HepG2 (cell line): ENCODE measurements at regions not wholly inside any gene's neighbourhood (a gene's known extent, or its start where the extent isn't known, plus 50 kb on each side); places are given as distances from the start of the nearest gene placed in this dataset.

ENCODE experiments used
- ATAC-seq: fragments of 200-7000 bp; cut with Tn5 transposase; 3 replicates; pipeline ENCODE4 v1.9.1; 2020; ENCODE audit warnings: mild to moderate bottlenecking, moderate library complexity
- BruUV-seq: library from RNA; stranded (reverse); fragments of 400-500 nt; replicated peaks from 2 replicates; lab custom pipeline; 2021; lab: Mats Ljungman, UMichigan
- CTCF ChIA-PET: fragments of 300-600 bp; formaldehyde crosslinking; extraction: SDS; loops from one replicate; lab custom pipeline; 2021; ENCODE audit warnings: low total read pairs, inconsistent platforms, low intra/inter-chr PET ratio; lab: Yijun Ruan, JAX
- POLR2A ChIA-PET: fragments of 350-600 bp; sonication (Branson Sonifier 250); formaldehyde crosslinking; loops from one replicate; lab custom pipeline; 2020; ENCODE audit warnings: antibody characterized with exemption, inconsistent platforms; lab: Yijun Ruan, JAX
- DNase-seq: peaks from one replicate; pipeline ENCODE4 v3.0.0-alpha.2; 2015; ENCODE audit warnings: low spot score
- FAIRE-seq: peaks from 3 replicates; lab custom pipeline; 2011; peaks lifted over from hg19 to GRCh38; lab: Jason Lieb, UNC
- H2AFZ ChIP-seq: one replicate; pipeline ENCODE4 v1.6.1; 2011; ENCODE audit warnings: low read length, inconsistent platforms
- H3K27ac ChIP-seq: fragments of 300-600 bp; 3 replicates; pipeline ENCODE4 v1.8.0; 2011; ENCODE audit warnings: mixed run types, mild to moderate bottlenecking, mixed read lengths, low read length, inconsistent platforms; ENCODE audit not compliant: insufficient read depth; ENCODE audit errors: extremely low read length
- H3K27me3 ChIP-seq, 2 experiments: fragments of 200-600 bp in 1 of 2; 2 replicates in 1 of 2; 3 replicates in 1 of 2; pipeline versions ENCODE4 v1.6.0 to v1.8.0; 2011; ENCODE audit warnings: low read length in 2 of 2, mild to moderate bottlenecking in 2 of 2, moderate library complexity in 2 of 2, inconsistent platforms in 1 of 2; ENCODE audit not compliant: insufficient read depth in 2 of 2, control insufficient read depth in 1 of 2
- H3K36me3 ChIP-seq, 2 experiments: fragments of 200-600 bp in 1 of 2; replicated peaks in 1 of 2; 2 replicates in 1 of 2; 3 replicates in 1 of 2; pipeline versions ENCODE4 v1.5.1 to v1.8.0; 2011; ENCODE audit warnings: low read length in 2 of 2, inconsistent platforms in 1 of 2; ENCODE audit not compliant: insufficient read depth in 2 of 2, control insufficient read depth in 1 of 2
- H3K4me1 ChIP-seq: 2 replicates; pipeline ENCODE4 v1.5.1; 2012; ENCODE audit warnings: low read length, inconsistent platforms; ENCODE audit not compliant: insufficient read depth
- H3K4me2 ChIP-seq: 2 replicates; pipeline ENCODE4 v1.6.0; 2011; ENCODE audit warnings: low read depth, low read length, inconsistent platforms
- H3K4me3 ChIP-seq, 3 experiments: fragments of 200-600 bp in 1 of 3; sonication (generic), shearing (Covaris generic) in 1 of 3; replicated peaks in 1 of 3; 2 replicates each; pipeline ENCODE4 v1.5.1; 2011 to 2016; ENCODE audit warnings: low read length in 3 of 3, inconsistent platforms in 2 of 3, low read depth in 2 of 3, mild to moderate bottlenecking in 2 of 3, control low read depth in 1 of 3, mixed read lengths in 1 of 3; ENCODE audit not compliant: insufficient read depth in 1 of 3
- H3K79me2 ChIP-seq: one replicate; pipeline ENCODE4 v1.6.1; 2011; ENCODE audit warnings: low read length, inconsistent platforms; ENCODE audit not compliant: insufficient read depth
- H3K9ac ChIP-seq: 2 replicates; pipeline ENCODE4 v1.6.0; 2011; ENCODE audit warnings: mild to moderate bottlenecking, low read depth, low read length, inconsistent platforms; ENCODE audit not compliant: insufficient read depth
- H3K9me3 ChIP-seq: 2 replicates; pipeline ENCODE4 v1.5.1; 2012; ENCODE audit warnings: mild to moderate bottlenecking, low read length
- H4K20me1 ChIP-seq: 2 replicates; pipeline ENCODE4 v1.6.0; 2011; ENCODE audit warnings: inconsistent platforms, mild to moderate bottlenecking, low read length, moderate library complexity; ENCODE audit not compliant: insufficient read depth
- MTA1 ChIP-seq: sonication (generic); formaldehyde crosslinking; IDR thresholded peaks from 2 replicates; pipeline ENCODE4 v1.4.0; 2020; ENCODE audit warnings: missing genetic modification reagents, mild to moderate bottlenecking, borderline replicate concordance
- PRMT3 ChIP-seq: sonication (generic); formaldehyde crosslinking; IDR thresholded peaks from 2 replicates; pipeline ENCODE4 v1.8.1; 2022; ENCODE audit warnings: low read depth, mild to moderate bottlenecking, moderate library complexity, missing genetic modification reagents, borderline replicate concordance
- RELA ChIP-seq: sonication (generic); formaldehyde crosslinking; IDR thresholded peaks from 2 replicates; pipeline ENCODE4 v1.4.0; 2020; ENCODE audit warnings: missing genetic modification reagents
- TOPORS ChIP-seq: sonication (generic); formaldehyde crosslinking; IDR thresholded peaks from 2 replicates; pipeline ENCODE4 v1.8.0; 2023; ENCODE audit warnings: mild to moderate bottlenecking, missing genetic modification reagents
- U2AF1 ChIP-seq: fragments of 200-400 bp; formaldehyde crosslinking; optimal IDR thresholded peaks from 2 replicates; pipeline ENCODE3; 2017; ENCODE audit warnings: mild to moderate bottlenecking, low read depth, low read length
- ZFP90 ChIP-seq: sonication (generic); formaldehyde crosslinking; IDR thresholded peaks from 2 replicates; pipeline ENCODE4 v1.8.0; 2022; ENCODE audit warnings: missing genetic modification reagents, mild to moderate bottlenecking, inconsistent platforms, borderline replicate concordance
- ZNF160 ChIP-seq: sonication (generic); formaldehyde crosslinking; IDR thresholded peaks from 2 replicates; pipeline ENCODE4 v1.8.0; 2022; ENCODE audit warnings: mild to moderate bottlenecking, inconsistent platforms, missing genetic modification reagents
- ZNF18 ChIP-seq: sonication (generic); formaldehyde crosslinking; IDR thresholded peaks from 2 replicates; pipeline ENCODE4 v1.8.0; 2022; ENCODE audit warnings: mild to moderate bottlenecking, missing genetic modification reagents; ENCODE audit not compliant: insufficient replicate concordance
- ZNF232 ChIP-seq: sonication (generic); formaldehyde crosslinking; IDR thresholded peaks from 2 replicates; pipeline ENCODE4 v1.4.0; 2020; ENCODE audit warnings: missing genetic modification reagents, borderline replicate concordance
- ZNF672 ChIP-seq: sonication (generic); formaldehyde crosslinking; IDR thresholded peaks from 2 replicates; pipeline ENCODE4 v1.8.1; 2022; ENCODE audit warnings: missing genetic modification reagents
- ZNF713 ChIP-seq: sonication (generic); formaldehyde crosslinking; IDR thresholded peaks from 2 replicates; pipeline ENCODE4 v1.4.0; 2020; ENCODE audit warnings: mild to moderate bottlenecking, missing genetic modification reagents
- ZNF75D ChIP-seq: sonication (generic); formaldehyde crosslinking; IDR thresholded peaks from 2 replicates; pipeline ENCODE4 v1.8.1; 2023; ENCODE audit warnings: missing genetic modification reagents, mild to moderate bottlenecking, borderline replicate concordance
- WGBS: methylation state at CpG from one replicate; pipeline ENCODE4 v1.1.6; 2017; ENCODE audit warnings: low lambda C conversion rate; 5-methylcytosine and 5-hydroxymethylcytosine counted together
- in situ Hi-C: cut with HindIII; loops from 2 replicates; pipeline ENCODE4 v1.10.0; 2017; ENCODE audit warnings: low pct_unique_long_range_greater_than_20kb; ENCODE audit not compliant: extremely low pct_ligation_motif_present
- intact Hi-C: fragments of 100-400 bp; cut with micrococcal nuclease; formaldehyde crosslinking; loops from one replicate; pipeline ENCODE4 v1.10.0; 2022; ENCODE audit not compliant: unreplicated experiment
- TF ChIP-seq, protein P1 (sequence below): sonication (generic); formaldehyde crosslinking; IDR thresholded peaks from one replicate; pipeline ENCODE4 v1.5.1; 2020; ENCODE audit warnings: mild to moderate bottlenecking, missing genetic modification reagents; ENCODE audit errors: not compliant biosample characterization

- TF ChIP-seq RELA (CRISPR knock-in tag) (no peak), U2AF1 (no peak)
- TF ChIP-seq, protein P1, sequence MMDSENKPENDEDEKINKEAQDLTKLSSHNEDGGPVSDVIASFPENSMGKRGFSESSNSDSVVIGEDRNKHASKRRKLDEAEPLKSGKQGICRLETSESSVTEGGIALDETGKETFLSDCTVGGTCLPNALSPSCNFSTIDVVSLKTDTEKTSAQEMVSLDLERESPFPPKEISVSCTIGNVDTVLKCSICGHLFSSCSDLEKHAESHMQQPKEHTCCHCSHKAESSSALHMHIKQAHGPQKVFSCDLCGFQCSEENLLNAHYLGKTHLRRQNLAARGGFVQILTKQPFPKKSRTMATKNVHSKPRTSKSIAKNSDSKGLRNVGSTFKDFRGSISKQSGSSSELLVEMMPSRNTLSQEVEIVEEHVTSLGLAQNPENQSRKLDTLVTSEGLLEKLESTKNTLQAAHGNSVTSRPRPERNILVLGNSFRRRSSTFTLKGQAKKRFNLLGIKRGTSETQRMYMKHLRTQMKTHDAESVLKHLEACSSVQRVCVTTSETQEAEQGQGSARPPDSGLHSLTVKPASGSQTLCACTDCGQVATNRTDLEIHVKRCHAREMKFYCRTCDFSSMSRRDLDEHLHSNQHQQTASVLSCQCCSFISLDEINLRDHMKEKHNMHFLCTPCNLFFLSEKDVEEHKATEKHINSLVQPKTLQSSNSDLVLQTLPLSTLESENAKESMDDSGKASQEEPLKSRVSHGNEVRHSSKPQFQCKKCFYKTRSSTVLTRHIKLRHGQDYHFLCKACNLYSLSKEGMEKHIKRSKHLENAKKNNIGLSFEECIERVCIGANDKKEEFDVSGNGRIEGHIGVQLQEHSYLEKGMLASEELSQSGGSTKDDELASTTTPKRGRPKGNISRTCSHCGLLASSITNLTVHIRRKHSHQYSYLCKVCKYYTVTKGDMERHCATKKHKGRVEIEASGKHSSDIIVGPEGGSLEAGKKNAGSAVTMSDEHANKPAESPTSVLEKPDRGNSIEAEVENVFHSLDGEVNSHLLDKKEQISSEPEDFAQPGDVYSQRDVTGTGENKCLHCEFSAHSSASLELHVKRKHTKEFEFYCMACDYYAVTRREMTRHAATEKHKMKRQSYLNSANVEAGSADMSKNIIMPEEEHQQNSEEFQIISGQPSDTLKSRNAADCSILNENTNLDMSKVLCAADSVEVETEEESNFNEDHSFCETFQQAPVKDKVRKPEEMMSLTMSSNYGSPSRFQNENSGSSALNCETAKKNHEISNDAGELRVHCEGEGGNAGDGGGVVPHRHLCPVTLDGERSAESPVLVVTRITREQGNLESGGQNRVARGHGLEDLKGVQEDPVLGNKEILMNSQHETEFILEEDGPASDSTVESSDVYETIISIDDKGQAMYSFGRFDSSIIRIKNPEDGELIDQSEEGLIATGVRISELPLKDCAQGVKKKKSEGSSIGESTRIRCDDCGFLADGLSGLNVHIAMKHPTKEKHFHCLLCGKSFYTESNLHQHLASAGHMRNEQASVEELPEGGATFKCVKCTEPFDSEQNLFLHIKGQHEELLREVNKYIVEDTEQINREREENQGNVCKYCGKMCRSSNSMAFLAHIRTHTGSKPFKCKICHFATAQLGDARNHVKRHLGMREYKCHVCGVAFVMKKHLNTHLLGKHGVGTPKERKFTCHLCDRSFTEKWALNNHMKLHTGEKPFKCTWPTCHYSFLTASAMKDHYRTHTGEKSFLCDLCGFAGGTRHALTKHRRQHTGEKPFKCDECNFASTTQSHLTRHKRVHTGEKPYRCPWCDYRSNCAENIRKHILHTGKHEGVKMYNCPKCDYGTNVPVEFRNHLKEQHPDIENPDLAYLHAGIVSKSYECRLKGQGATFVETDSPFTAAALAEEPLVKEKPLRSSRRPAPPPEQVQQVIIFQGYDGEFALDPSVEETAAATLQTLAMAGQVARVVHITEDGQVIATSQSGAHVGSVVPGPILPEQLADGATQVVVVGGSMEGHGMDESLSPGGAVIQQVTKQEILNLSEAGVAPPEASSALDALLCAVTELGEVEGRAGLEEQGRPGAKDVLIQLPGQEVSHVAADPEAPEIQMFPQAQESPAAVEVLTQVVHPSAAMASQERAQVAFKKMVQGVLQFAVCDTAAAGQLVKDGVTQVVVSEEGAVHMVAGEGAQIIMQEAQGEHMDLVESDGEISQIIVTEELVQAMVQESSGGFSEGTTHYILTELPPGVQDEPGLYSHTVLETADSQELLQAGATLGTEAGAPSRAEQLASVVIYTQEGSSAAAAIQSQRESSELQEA (CRISPR knock-in tag), result no peak
Observed at GRCh38 chr11:105268404-105269062, 129.0 kb upstream of the CARD18 start (continued).

DNA sequence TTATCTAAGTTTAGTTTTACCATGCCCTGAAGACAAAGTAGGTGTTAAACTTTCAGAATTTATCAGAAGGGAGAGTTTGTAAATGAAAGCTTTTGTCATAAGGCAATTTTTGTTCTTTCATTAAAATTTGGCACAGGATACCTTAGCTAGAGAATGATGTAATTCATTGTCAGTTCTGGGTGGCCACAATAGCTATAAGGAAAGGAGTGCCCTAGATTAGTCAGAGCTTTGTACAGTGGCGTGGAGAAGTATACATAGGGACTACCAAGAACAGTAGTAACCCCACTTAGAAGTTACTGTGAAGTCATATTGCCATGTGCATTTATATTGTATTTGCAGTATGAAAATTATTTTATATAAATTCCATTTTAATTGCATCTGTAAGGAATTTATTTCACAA is 126.3 kb upstream of the CARD18 start:
- ChIA-PET POLR2A (no interaction called here), CTCF (no interaction called here)
- H3K9me3 ChIP-seq, result no peaks in the 10 kb centered on the region
- H4K20me1 ChIP-seq, result no peaks in the 10 kb centered on the region
- DNase-seq (no peak), FAIRE-seq (no peak), ATAC-seq (no peak)
- no peaks in the 10 kb centered on the region for H3K36me3 ChIP-seq
- no peaks in the 10 kb centered on the region for H3K27me3 ChIP-seq
- H2AFZ ChIP-seq, result no peak overlapping the region
- H3K27ac ChIP-seq, result no peak overlapping the region
- 0% methylated on average over 1 of the region's 1 CpG for WGBS
- in situ Hi-C loops, result no loop called here
- H3K79me2 ChIP-seq, result no peaks in the 10 kb centered on the region
- no peak overlapping the region for H3K4me3 ChIP-seq
- intact Hi-C loops, result no loop called here
- H3K9ac ChIP-seq, result no peak overlapping the region
- H3K4me1 ChIP-seq, result no peaks in the 10 kb centered on the region
- BruUV-seq, result no TSS peak
- no peak overlapping the region for H3K4me2 ChIP-seq
- TF ChIP-seq ZNF232 (CRISPR knock-in tag) (no peak), TOPORS (CRISPR knock-in tag) (no peak), MTA1 (CRISPR knock-in tag) (no peak), ZNF18 (no peak), ZNF713 (no peak), ZNF160 (CRISPR knock-in tag) (no peak), ZFP90 (CRISPR knock-in tag) (no peak), ZNF75D (CRISPR knock-in tag) (no peak), PRMT3 (CRISPR knock-in tag) (no peak), ZNF672 (no peak)
